ENCODE measurements at regions not wholly inside any gene's neighbourhood (a gene's known extent, or its start where the extent isn't known, plus 50 kb on each side); places are given as distances from the start of the nearest gene placed in this dataset.

- no peak for TF ChIP-seq ZBTB33 (IDR thresholded peaks at IDR 0.05)
Measured at GRCh38 chr2:193482557-193482956, 1287.8 kb upstream of the TMEFF2 start (continued).

GRCh38 chr2:193480187-193480586 lies 1285.5 kb upstream of the TMEFF2 start:
- BruUV-seq (replicated peaks) = no TSS peak
- FAIRE-seq = no peak
- Histone ChIP-seq H3K79me2 (ENCODE audit: control insufficient read depth, insufficient read depth, low read length) (no peaks in the 10 kb centered on the region), H3K27ac (ENCODE audit: control insufficient read depth, insufficient read depth) (no peak overlapping the region), H3K36me3 (ENCODE audit: control insufficient read depth in 2 of 2, insufficient read depth in 2 of 2, low read length in 1 of 2) (no peaks in the 10 kb centered on the region), H4K20me1 (ENCODE audit: control insufficient read depth, insufficient read depth) (no peaks in the 10 kb centered on the region), H3K4me2 (ENCODE audit: control insufficient read depth, insufficient read depth) (no peak overlapping the region), H3K9ac (ENCODE audit: control insufficient read depth, insufficient read depth, low read length) (no peak overlapping the region), H2AFZ (ENCODE audit: control insufficient read depth, low read depth, low read length) (no peak overlapping the region), H3K27me3 (replicated peaks in 1 of 2; ENCODE audit: control insufficient read depth in 2 of 2, insufficient read depth in 2 of 2, low read length in 1 of 2) (no peaks in the 10 kb centered on the region), H3K4me3 (no peak overlapping the region), H3K9me3 (replicated peaks; ENCODE audit: control insufficient read depth, insufficient read depth, low read length) (no peaks in the 10 kb centered on the region), H3K4me1 (ENCODE audit: control insufficient read depth, insufficient read depth, low read length) (no peaks in the 10 kb centered on the region)
- RAD21 ChIA-PET (ENCODE audit: unreplicated experiment) = no interaction called here
- in situ Hi-C loops (cut with MboI) (no loop called here), intact Hi-C loops (cut with micrococcal nuclease; ENCODE audit: unreplicated experiment) (no loop called here)
- TF ChIP-seq TAF1 (IDR thresholded peaks at IDR 0.05; ENCODE audit: borderline replicate concordance, low read depth, low read length) = no peak
- SMC1A ChIA-PET (ENCODE audit: uncharacterized antibody, unreplicated experiment) = interaction anchor here (1.0 kb wide), 1 partner anchor 105 kb away, joined by 3 read pairs; no protein-coding TSS in a partner anchor
- WGBS (ENCODE audit: insufficient coverage, insufficient replicate concordance, low lambda C conversion rate, missing lambda C conversion rate) = 0% methylated on average over 1 of the region's 1 CpG
- CTCF ChIA-PET = no interaction called here
- no peak for ATAC-seq
- POLR2A ChIA-PET = no interaction called here
- DNase-seq (ENCODE audit: low read depth, low spot score) = no peak

GRCh38 chr2:193476171-193476800 lies 1281.6 kb upstream of the TMEFF2 start:
- CTCF ChIA-PET = interaction anchor here (1.2 to 2.2 kb wide), 2 partner anchors 10 to 108 kb away, joined by 4 to 6 read pairs; no protein-coding TSS in a partner anchor
- FAIRE-seq (no peak), ATAC-seq (no peak), DNase-seq (ENCODE audit: low read depth, low spot score) (no peak)
- SMC1A ChIA-PET (ENCODE audit: uncharacterized antibody, unreplicated experiment) = interaction anchor here (0.9 to 1.3 kb wide), 3 partner anchors 20 to 84 kb away, joined by 3 to 4 read pairs (median 3); no protein-coding TSS in a partner anchor
- intact Hi-C loops (cut with micrococcal nuclease; ENCODE audit: unreplicated experiment) = no loop called here
- H3K4me1 ChIP-seq (ENCODE audit: control insufficient read depth, insufficient read depth, low read length) = no peaks in the 10 kb centered on the region
- H2AFZ ChIP-seq (ENCODE audit: control insufficient read depth, low read depth, low read length) = no peak overlapping the region
- H3K79me2 ChIP-seq (ENCODE audit: control insufficient read depth, insufficient read depth, low read length) = no peaks in the 10 kb centered on the region
- no peaks in the 10 kb centered on the region for H3K36me3 ChIP-seq (ENCODE audit: control insufficient read depth in 2 of 2, insufficient read depth in 2 of 2, low read length in 1 of 2)
- no peak for TF ChIP-seq JUNB (IDR thresholded peaks at IDR 0.05)
- no peak for TF ChIP-seq POLR2A (IDR thresholded peaks at IDR 0.05; ENCODE audit: low read depth, low read length)
- H3K9ac ChIP-seq (ENCODE audit: control insufficient read depth, insufficient read depth, low read length) = no peak overlapping the region
- BruUV-seq (replicated peaks) = no TSS peak
- no peak overlapping the region for H3K4me3 ChIP-seq
- no peaks in the 10 kb centered on the region for H3K27me3 ChIP-seq (replicated peaks in 1 of 2; ENCODE audit: control insufficient read depth in 2 of 2, insufficient read depth in 2 of 2, low read length in 1 of 2)
- WGBS (ENCODE audit: insufficient coverage, insufficient replicate concordance, low lambda C conversion rate, missing lambda C conversion rate) = 30% methylated on average over 6 of the region's 6 CpGs
- H3K27ac ChIP-seq (ENCODE audit: control insufficient read depth, insufficient read depth) = no peak overlapping the region
- POLR2A ChIA-PET = no interaction called here
- no peaks in the 10 kb centered on the region for H3K9me3 ChIP-seq (replicated peaks; ENCODE audit: control insufficient read depth, insufficient read depth, low read length)
- no peaks in the 10 kb centered on the region for H4K20me1 ChIP-seq (ENCODE audit: control insufficient read depth, insufficient read depth)
- no peak overlapping the region for H3K4me2 ChIP-seq (ENCODE audit: control insufficient read depth, insufficient read depth)
- RAD21 ChIA-PET (ENCODE audit: unreplicated experiment) = no interaction called here
- in situ Hi-C loops (cut with MboI) = no loop called here

Data from GM12878 (cell line).